Fibroblast of pulmonary artery (primary cell): ENCODE measurements at regions not wholly inside any gene's neighbourhood (a gene's known extent, or its start where the extent isn't known, plus 50 kb on each side); places are given as distances from the start of the nearest gene placed in this dataset.

Source experiments
- DNase-seq: peaks from one replicate; pipeline ENCODE4 v3.0.0-alpha.2; 2010; ENCODE audit warnings: low read depth
- H3K4me3 ChIP-seq: replicated peaks from 2 replicates; pipeline ENCODE4 v1.5.1; 2011; ENCODE audit warnings: low read depth, mild to moderate bottlenecking, control low read depth, low read length, moderate library complexity
- CTCF ChIP-seq: IDR thresholded peaks from 2 replicates; pipeline ENCODE4 v1.5.1; 2011; ENCODE audit warnings: mild to moderate bottlenecking, control low read depth, low read length, inconsistent platforms; ENCODE audit errors: missing control alignments

GRCh38 chr22:48667289-48667688, 1160.4 kb downstream of the BRD1 start:
- no peak overlapping the region for H3K4me3 ChIP-seq
- no peak for TF ChIP-seq CTCF
- DNase-seq, result no peak

- DNase-seq, result no peak
- H3K4me3 ChIP-seq, result no peak overlapping the region
- TF ChIP-seq CTCF, result no peak
These were observed 1161.1 kb downstream of the BRD1 start for GRCh38 chr22:48666620-48667019.

- H3K4me3 ChIP-seq, result no peak overlapping the region
- no peak for DNase-seq
- TF ChIP-seq CTCF, result no peak
These were observed 1162.2 kb downstream of the BRD1 start for GRCh38 chr22:48665311-48665995.

- DNase-seq, result no peak
- H3K4me3 ChIP-seq, result no peak overlapping the region
- no peak for TF ChIP-seq CTCF
These were observed 1163.1 kb downstream of the BRD1 start for GRCh38 chr22:48664586-48664985.

GRCh38 chr22:48663297-48663696, 1164.4 kb downstream of the BRD1 start:
- TF ChIP-seq CTCF, result peak; percentile 29
- DNase-seq, result peak; percentile 0
- H3K4me3 ChIP-seq, result no peak overlapping the region

- no peak for DNase-seq
- H3K4me3 ChIP-seq, result no peak overlapping the region
- no peak for TF ChIP-seq CTCF
These were observed 1165.1 kb downstream of the BRD1 start for GRCh38 chr22:48662476-48663135.

- H3K4me3 ChIP-seq, result no peak overlapping the region
- TF ChIP-seq CTCF, result no peak
- DNase-seq, result no peak
These were observed 1165.7 kb downstream of the BRD1 start for GRCh38 chr22:48661984-48662383.
